Stimulated activated CD4-positive, alpha-beta T cell treated with anti-CD3 and anti-CD28 coated beads, Interleukin-15, amount 100 ng/mL, for 1 hour (primary cell): ENCODE measurements at regions not wholly inside any gene's neighbourhood (a gene's known extent, or its start where the extent isn't known, plus 50 kb on each side); places are given as distances from the start of the nearest gene placed in this dataset.

ENCODE experiments used
- DNase-seq, 2 donors: peaks; one replicate each; pipeline ENCODE4 v3.0.0-alpha.2; 2020; ENCODE audit warnings: low read depth in 1 of 2, low spot score in 1 of 2

GRCh38 chr3:124652009-124652408, 78.2 kb upstream of the UMPS start:
- DNase-seq, result no peak

DNA sequence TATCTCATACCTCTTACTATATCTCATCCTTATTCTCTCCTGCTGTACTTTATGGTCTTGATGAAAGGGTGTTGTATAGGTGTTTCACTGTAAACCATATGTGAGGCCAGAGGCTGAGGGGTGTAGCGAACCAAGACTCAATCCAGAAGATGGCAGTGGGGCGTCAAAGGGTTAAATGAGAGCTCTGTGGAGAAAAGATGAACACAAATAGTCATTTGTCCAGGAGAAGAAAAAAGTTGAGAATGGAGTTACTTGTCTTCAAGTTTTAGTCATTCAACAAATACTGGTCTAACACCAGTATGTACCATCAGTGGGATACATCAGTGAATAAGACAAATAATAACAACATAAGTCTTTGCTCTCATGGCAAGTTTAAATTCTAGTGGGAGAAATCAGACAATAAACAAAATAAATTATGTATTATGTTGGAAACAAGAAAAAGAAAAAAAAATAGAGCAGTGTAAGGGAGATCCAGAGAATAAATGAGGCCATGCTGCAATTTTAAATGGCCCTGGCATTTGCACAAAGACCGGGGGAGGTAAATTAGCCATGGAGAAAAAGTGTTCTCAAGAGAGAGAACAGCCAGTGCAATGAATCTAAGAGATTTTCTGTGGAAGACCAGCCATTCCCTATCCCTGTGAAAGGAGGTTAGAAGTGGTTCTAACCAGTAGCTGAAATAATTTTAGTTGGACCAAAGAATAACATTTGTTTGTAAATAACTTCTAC, 77.0 kb upstream of the UMPS start:
- DNase-seq, result no peak

DNA sequence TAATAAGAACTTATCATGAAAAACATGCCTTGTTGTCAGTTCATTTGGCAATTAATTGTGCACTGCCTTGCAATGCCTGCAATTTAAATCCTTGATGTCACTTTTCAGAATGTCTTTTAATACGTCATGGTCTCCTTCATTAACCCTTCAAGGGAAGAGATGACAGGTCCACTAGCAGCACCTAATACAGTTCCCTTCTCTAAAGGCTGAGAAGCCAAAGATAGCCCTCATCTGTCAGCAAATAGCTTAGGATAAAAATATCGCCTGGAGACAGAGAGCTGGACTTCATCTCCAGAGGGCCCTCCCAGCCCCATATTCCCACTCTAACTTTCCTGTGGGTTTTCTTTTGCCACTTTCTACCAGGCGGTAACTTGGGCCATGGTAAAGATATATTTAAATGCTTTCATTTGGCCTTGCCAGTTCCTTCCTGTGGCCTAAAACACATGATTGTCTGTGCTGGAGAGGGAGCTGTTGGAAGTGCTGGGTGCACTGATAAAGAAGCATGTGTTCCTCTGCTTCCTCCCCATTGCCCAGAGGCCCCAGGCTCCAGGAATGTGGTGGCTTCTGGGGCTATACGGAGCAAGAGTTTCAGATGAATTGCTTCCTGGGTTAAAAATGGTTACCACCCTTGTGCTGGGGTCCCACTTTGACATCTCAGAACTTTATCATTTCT, 76.3 kb upstream of the UMPS start:
- no peak for DNase-seq

- DNase-seq, result no peak
These were observed 75.8 kb upstream of the UMPS start for GRCh38 chr3:124654470-124654845.

- DNase-seq, result no peak
These were observed 73.7 kb upstream of the UMPS start for GRCh38 chr3:124656531-124656930.

DNA sequence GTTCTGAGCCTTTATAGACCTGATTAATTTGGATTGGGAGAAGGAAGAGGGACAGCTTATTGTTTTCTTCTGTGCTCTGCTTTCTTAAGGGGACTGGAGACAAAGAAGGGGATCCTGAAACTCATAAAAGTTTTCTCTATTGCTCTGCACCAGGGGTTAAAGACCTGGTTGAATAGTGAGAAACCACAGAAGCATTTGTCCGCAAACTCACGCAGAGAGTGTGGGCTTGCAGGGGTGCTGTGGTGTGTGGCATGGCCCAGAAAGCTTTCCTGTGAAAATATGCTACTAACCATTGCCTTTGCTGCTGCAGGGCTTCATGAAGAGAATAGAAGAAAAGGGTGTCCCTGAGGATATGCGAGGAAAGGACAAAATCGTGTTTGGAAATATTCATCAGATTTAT, 73.1 kb upstream of the UMPS start:
- no peak for DNase-seq

DNA sequence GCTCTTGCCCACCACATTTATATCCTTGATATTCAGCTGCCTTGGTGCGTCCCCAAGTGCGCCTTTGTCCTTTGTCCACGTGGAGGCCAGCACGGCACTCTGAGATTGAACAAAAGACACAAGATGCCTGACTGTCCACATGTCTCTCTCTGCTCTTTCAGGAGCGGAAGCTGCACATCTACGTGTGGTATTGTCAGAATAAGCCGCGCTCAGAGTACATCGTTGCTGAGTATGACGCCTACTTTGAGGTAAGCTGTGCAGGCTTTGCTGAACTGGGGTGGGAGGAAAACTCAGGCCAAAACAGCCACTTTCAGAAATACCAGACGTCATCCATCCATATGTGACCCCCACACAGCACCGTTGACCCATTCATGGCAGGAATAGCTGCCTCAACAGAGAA, 72.0 kb upstream of the UMPS start:
- no peak for DNase-seq

GRCh38 chr3:124659175-124659574, 71.1 kb upstream of the UMPS start:
- DNase-seq, result no peak

- DNase-seq, result no peak
These were observed 69.7 kb upstream of the UMPS start for GRCh38 chr3:124660599-124660998.

DNA sequence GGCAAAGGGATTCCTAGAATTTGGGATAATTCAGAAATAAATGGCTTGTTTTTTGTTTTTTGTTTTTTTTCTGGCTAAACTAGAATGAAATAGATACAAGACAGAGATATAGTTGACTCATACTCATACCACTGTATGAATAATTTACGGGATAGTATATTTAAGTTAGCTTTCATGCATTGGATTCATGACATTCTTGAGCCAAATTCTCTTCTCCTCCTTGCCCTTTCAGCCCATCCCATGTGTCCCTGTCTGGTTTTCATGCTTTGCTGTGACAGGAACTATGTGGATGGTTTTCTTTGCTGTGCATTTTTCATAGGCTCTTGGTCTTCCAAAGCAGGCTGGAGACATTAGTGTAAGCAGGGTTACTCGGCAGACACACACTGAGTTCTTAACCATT, 66.6 kb upstream of the UMPS start:
- no peak for DNase-seq

GRCh38 chr3:124664804-124665203, 65.4 kb upstream of the UMPS start:
- no peak for DNase-seq

- DNase-seq, result no peak
These were observed 64.2 kb upstream of the UMPS start for GRCh38 chr3:124666067-124666466.

- DNase-seq, result no peak
These were observed 60.8 kb upstream of the UMPS start for GRCh38 chr3:124669470-124669869.

- no peak for DNase-seq
These were observed 59.1 kb upstream of the UMPS start for GRCh38 chr3:124671106-124671505.

GRCh38 chr3:124674336-124674735, 55.9 kb upstream of the UMPS start:
- no peak for DNase-seq

DNA sequence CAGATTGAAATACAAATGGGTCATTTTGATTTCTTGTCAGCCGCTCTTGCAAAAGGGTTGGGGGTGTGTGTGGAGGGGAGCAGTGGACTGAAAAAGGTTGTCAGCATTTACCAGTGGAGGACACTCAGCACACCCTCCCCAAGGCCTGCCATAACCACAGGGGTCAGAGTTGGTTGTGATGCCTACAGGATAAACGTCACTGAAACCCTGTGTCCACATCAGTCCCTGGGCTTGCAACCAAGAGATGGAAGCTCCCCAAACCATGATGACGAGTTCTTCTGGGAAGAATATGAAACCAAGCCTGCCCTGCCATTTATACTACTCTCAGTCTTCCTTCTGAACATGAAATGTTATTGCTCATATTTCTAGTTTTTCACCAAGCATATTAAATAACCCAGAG, 54.0 kb upstream of the UMPS start:
- no peak for DNase-seq

- no peak for DNase-seq
These were observed 51.1 kb upstream of the UMPS start for GRCh38 chr3:124679048-124679638.
